ENCODE measurements at regions not wholly inside any gene's neighbourhood (a gene's known extent, or its start where the extent isn't known, plus 50 kb on each side); places are given as distances from the start of the nearest gene placed in this dataset.

GRCh38 chr5:158532739-158533138 lies 567.0 kb downstream of the EBF1 start:
- Mint-ChIP-seq H3K4me1 (ENCODE audit: insufficient read depth, unreplicated experiment) (no peaks in the 10 kb centered on the region), H3K27ac (ENCODE audit: low read depth, unreplicated experiment) (no peak overlapping the region), H3K36me3 (ENCODE audit: insufficient read depth, unreplicated experiment) (no peaks in the 10 kb centered on the region), H3K9me3 (ENCODE audit: unreplicated experiment) (no peaks in the 10 kb centered on the region), H3K4me3 (ENCODE audit: unreplicated experiment) (no peak overlapping the region), H3K27me3 (ENCODE audit: insufficient read depth, unreplicated experiment) (peaks cover 17% of the 10 kb centered on the region)
- no peak for DNase-seq (ENCODE audit: unreplicated experiment)
- TF ChIP-seq CTCF (IDR thresholded peaks at IDR 0.05; ENCODE audit: unreplicated experiment), result no peak
- intact Hi-C loops (cut with micrococcal nuclease), result no loop called here
- BruUV-seq (replicated peaks), result no TSS peak
- ChIA-PET POLR2A (interaction anchor here (1.2 kb wide), 1 partner anchor 25 kb away, joined by 3 read pairs; no protein-coding TSS in a partner anchor), CTCF (interaction anchor here (0.7 to 1.0 kb wide), 2 partner anchors 12 to 69 kb away, joined by 3 to 4 read pairs; no protein-coding TSS in a partner anchor)

- no peak overlapping the region for H3K27ac Mint-ChIP-seq (ENCODE audit: low read depth, unreplicated experiment)
- H3K4me1 Mint-ChIP-seq (ENCODE audit: insufficient read depth, unreplicated experiment), result no peaks in the 10 kb centered on the region
- no peak for DNase-seq (ENCODE audit: unreplicated experiment)
- H3K27me3 Mint-ChIP-seq (ENCODE audit: insufficient read depth, unreplicated experiment), result peaks cover 9% of the 10 kb centered on the region
- ChIA-PET POLR2A (interaction anchor here (0.6 to 0.7 kb wide), 2 partner anchors 10 to 441 kb away, joined by 3 read pairs; no protein-coding TSS in a partner anchor), CTCF (interaction anchor here (0.7 to 1.2 kb wide), 3 partner anchors 13 to 356 kb away, joined by 3 to 4 read pairs (median 3); no protein-coding TSS in a partner anchor)
- no peaks in the 10 kb centered on the region for H3K36me3 Mint-ChIP-seq (ENCODE audit: insufficient read depth, unreplicated experiment)
- no peak for TF ChIP-seq CTCF (IDR thresholded peaks at IDR 0.05; ENCODE audit: unreplicated experiment)
- H3K4me3 Mint-ChIP-seq (ENCODE audit: unreplicated experiment), result no peak overlapping the region
- BruUV-seq (replicated peaks), result no TSS peak
- intact Hi-C loops (cut with micrococcal nuclease), result no loop called here
- no peaks in the 10 kb centered on the region for H3K9me3 Mint-ChIP-seq (ENCODE audit: unreplicated experiment)
Measured at GRCh38 chr5:158531860-158532259, 567.9 kb downstream of the EBF1 start.

- no peak for TF ChIP-seq CTCF (IDR thresholded peaks at IDR 0.05; ENCODE audit: unreplicated experiment)
- Mint-ChIP-seq H3K36me3 (ENCODE audit: insufficient read depth, unreplicated experiment) (peaks cover 6% of the 10 kb centered on the region), H3K27me3 (ENCODE audit: insufficient read depth, unreplicated experiment) (no peaks in the 10 kb centered on the region), H3K9me3 (ENCODE audit: unreplicated experiment) (no peaks in the 10 kb centered on the region), H3K27ac (ENCODE audit: low read depth, unreplicated experiment) (no peak overlapping the region), H3K4me1 (ENCODE audit: insufficient read depth, unreplicated experiment) (no peaks in the 10 kb centered on the region), H3K4me3 (ENCODE audit: unreplicated experiment) (no peak overlapping the region)
- intact Hi-C loops (cut with micrococcal nuclease), result no loop called here
- ChIA-PET POLR2A (interaction anchor here (1.3 kb wide), 1 partner anchor 13 kb away, joined by 3 read pairs; no protein-coding TSS in a partner anchor), CTCF (interaction anchor here (0.6 kb wide), 2 partner anchors 21 to 153 kb away, joined by 3 to 4 read pairs; no protein-coding TSS in a partner anchor)
- DNase-seq (ENCODE audit: unreplicated experiment), result no peak
- no TSS peak for BruUV-seq (replicated peaks)
Measured at GRCh38 chr5:158530115-158530514, 569.6 kb downstream of the EBF1 start.

- no peak for DNase-seq (ENCODE audit: unreplicated experiment)
- intact Hi-C loops (cut with micrococcal nuclease), result no loop called here
- no peak overlapping the region for H3K4me3 Mint-ChIP-seq (ENCODE audit: unreplicated experiment)
- no peaks in the 10 kb centered on the region for H3K9me3 Mint-ChIP-seq (ENCODE audit: unreplicated experiment)
- H3K4me1 Mint-ChIP-seq (ENCODE audit: insufficient read depth, unreplicated experiment), result no peaks in the 10 kb centered on the region
- CTCF ChIA-PET, result interaction anchor here (0.6 to 0.8 kb wide), 2 partner anchors 18 to 22 kb away, joined by 3 read pairs; no protein-coding TSS in a partner anchor
- H3K27ac Mint-ChIP-seq (ENCODE audit: low read depth, unreplicated experiment), result no peak overlapping the region
- H3K36me3 Mint-ChIP-seq (ENCODE audit: insufficient read depth, unreplicated experiment), result peaks cover 6% of the 10 kb centered on the region
- no TSS peak for BruUV-seq (replicated peaks)
- TF ChIP-seq CTCF (IDR thresholded peaks at IDR 0.05; ENCODE audit: unreplicated experiment), result no peak
- POLR2A ChIA-PET, result interaction anchor here (1.3 kb wide), 1 partner anchor 14 kb away, joined by 3 read pairs; no protein-coding TSS in a partner anchor
- H3K27me3 Mint-ChIP-seq (ENCODE audit: insufficient read depth, unreplicated experiment), result no peaks in the 10 kb centered on the region
Measured at GRCh38 chr5:158529454-158529853, 570.3 kb downstream of the EBF1 start.
